ENCODE measurements at regions not wholly inside any gene's neighbourhood (a gene's known extent, or its start where the extent isn't known, plus 50 kb on each side); places are given as distances from the start of the nearest gene placed in this dataset.

DNA sequence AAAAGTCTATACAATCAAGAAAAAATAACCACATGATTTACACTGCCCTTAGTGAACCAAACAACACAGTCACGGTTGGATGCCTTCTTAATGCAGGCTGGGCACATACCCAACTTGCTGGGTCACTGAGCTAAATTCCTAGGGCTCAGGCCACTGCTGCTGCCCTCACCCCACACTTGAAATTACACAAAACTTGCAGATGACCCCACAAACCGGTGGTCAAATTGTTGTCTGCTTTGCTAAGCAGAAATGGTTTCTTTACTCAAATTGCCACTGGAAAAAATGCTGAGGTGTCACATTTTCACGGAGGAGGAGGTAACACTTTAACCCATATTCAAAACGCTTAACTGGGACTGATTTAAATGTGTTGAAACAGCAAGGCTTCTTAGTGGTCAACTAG lies 62.4 kb downstream of the HMHB1 start:
- H3K36me3 ChIP-seq (ENCODE audit: control insufficient read depth in 2 of 2, insufficient read depth in 1 of 2, low read length in 2 of 2), result no peaks in the 10 kb centered on the region
- TF ChIP-seq ZBTB48 (tag by site-specific recombination; IDR thresholded peaks at IDR 0.05), result peak; percentile 82
- no peak for TF ChIP-seq ZNF133 (tag by site-specific recombination; IDR thresholded peaks at IDR 0.05)
- no peak for TF ChIP-seq BCL11B (tag by site-specific recombination; IDR thresholded peaks at IDR 0.05; ENCODE audit: low read depth)
- H3K4me1 ChIP-seq (ENCODE audit: control insufficient read depth, insufficient read depth, low read length), result no peaks in the 10 kb centered on the region; the same call in 1 of the 2 replicates
- ChIA-PET POLR2A (no interaction called here), CTCF (no interaction called here)
- no peak overlapping the region for H3K27ac ChIP-seq (ENCODE audit: extremely low read depth, low read depth, low read length)
- H3K4me3 ChIP-seq (ENCODE audit: low read depth, low read length), result no peak overlapping the region
- no peaks in the 10 kb centered on the region for H3K9me3 ChIP-seq (ENCODE audit: control insufficient read depth, insufficient read depth, low read depth, low read length)

DNA sequence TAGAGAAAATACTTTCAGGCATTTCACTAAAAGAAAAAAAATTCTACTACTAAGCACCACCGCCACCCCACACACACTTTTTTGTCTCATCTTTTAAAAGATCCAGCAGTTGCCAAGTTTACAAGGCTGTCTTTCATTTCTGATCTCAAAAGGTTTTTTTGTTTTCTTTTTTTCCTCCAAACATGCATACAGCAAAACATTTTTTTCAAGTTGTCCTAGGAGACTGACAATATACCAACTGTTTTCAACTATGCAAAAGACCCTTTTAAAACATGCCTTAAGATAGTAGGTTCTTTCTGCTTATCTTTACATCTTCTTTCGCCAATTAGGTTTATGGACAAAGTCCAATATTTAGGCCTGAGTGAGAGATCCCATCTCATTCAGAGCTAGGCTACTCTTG lies 65.2 kb downstream of the HMHB1 start:
- CTCF ChIA-PET, result no interaction called here
- no peak for TF ChIP-seq HOXC10 (CRISPR knock-in tag; IDR thresholded peaks at IDR 0.05)
- no peak for TF ChIP-seq ZNF624 (tag by site-specific recombination; IDR thresholded peaks at IDR 0.05)
- TF ChIP-seq ZFP69B (tag by site-specific recombination; IDR thresholded peaks at IDR 0.05), result no peak
- no peak for TF ChIP-seq ZNF830 (tag by site-specific recombination; IDR thresholded peaks at IDR 0.05; ENCODE audit: low read depth)

DNA sequence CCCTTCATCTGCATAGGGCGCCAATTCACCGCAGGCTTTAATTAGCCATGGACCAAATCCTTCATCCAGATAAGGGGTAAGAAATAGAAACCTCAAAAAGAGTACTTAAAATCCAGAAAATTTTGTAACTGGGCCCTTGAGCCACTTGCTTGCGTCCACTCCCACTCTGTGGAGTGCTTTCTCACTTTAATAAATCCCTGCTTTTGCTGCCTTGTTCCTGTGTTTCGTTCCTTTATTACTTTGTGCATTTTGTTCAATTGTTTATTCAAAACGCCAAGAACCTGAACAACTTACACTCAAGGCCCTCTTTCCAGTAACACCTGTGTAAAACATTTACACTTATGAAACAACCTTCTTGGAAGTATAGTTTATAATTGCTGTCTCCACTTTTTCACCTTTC lies 66.5 kb downstream of the HMHB1 start:
- Histone ChIP-seq H3K4me1 (ENCODE audit: control insufficient read depth, insufficient read depth, low read length) (no peaks in the 10 kb centered on the region), H3K9me3 (ENCODE audit: control insufficient read depth, insufficient read depth, low read depth, low read length) (no peaks in the 10 kb centered on the region), H3K36me3 (ENCODE audit: control insufficient read depth in 2 of 2, insufficient read depth in 1 of 2, low read length in 2 of 2) (no peaks in the 10 kb centered on the region), H3K4me3 (ENCODE audit: low read depth, low read length) (no peak overlapping the region), H3K27ac (ENCODE audit: extremely low read depth, low read depth, low read length) (no peak overlapping the region)
- CTCF ChIA-PET, result interaction anchor here (1.0 kb wide), 1 partner anchor 11 kb away, joined by 4 read pairs; no protein-coding TSS in a partner anchor
- POLR2A ChIA-PET, result no interaction called here
- TF ChIP-seq ZNF202 (tag by site-specific recombination; IDR thresholded peaks at IDR 0.05; ENCODE audit: borderline replicate concordance) (no peak), ZNF274 (IDR thresholded peaks at IDR 0.05; ENCODE audit: low read length) (no peak), ZNF274 (tag by site-specific recombination; IDR thresholded peaks at IDR 0.05; ENCODE audit: borderline replicate concordance) (no peak), KLF8 (tag by site-specific recombination; IDR thresholded peaks at IDR 0.05) (no peak), ZBTB17 (tag by site-specific recombination; IDR thresholded peaks at IDR 0.05) (no peak)
- TF ChIP-seq, protein P1, sequence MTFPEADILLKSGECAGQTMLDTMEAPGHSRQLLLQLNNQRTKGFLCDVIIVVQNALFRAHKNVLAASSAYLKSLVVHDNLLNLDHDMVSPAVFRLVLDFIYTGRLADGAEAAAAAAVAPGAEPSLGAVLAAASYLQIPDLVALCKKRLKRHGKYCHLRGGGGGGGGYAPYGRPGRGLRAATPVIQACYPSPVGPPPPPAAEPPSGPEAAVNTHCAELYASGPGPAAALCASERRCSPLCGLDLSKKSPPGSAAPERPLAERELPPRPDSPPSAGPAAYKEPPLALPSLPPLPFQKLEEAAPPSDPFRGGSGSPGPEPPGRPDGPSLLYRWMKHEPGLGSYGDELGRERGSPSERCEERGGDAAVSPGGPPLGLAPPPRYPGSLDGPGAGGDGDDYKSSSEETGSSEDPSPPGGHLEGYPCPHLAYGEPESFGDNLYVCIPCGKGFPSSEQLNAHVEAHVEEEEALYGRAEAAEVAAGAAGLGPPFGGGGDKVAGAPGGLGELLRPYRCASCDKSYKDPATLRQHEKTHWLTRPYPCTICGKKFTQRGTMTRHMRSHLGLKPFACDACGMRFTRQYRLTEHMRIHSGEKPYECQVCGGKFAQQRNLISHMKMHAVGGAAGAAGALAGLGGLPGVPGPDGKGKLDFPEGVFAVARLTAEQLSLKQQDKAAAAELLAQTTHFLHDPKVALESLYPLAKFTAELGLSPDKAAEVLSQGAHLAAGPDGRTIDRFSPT (tag by site-specific recombination; IDR thresholded peaks at IDR 0.05), result no peak
- TF ChIP-seq, protein P2, sequence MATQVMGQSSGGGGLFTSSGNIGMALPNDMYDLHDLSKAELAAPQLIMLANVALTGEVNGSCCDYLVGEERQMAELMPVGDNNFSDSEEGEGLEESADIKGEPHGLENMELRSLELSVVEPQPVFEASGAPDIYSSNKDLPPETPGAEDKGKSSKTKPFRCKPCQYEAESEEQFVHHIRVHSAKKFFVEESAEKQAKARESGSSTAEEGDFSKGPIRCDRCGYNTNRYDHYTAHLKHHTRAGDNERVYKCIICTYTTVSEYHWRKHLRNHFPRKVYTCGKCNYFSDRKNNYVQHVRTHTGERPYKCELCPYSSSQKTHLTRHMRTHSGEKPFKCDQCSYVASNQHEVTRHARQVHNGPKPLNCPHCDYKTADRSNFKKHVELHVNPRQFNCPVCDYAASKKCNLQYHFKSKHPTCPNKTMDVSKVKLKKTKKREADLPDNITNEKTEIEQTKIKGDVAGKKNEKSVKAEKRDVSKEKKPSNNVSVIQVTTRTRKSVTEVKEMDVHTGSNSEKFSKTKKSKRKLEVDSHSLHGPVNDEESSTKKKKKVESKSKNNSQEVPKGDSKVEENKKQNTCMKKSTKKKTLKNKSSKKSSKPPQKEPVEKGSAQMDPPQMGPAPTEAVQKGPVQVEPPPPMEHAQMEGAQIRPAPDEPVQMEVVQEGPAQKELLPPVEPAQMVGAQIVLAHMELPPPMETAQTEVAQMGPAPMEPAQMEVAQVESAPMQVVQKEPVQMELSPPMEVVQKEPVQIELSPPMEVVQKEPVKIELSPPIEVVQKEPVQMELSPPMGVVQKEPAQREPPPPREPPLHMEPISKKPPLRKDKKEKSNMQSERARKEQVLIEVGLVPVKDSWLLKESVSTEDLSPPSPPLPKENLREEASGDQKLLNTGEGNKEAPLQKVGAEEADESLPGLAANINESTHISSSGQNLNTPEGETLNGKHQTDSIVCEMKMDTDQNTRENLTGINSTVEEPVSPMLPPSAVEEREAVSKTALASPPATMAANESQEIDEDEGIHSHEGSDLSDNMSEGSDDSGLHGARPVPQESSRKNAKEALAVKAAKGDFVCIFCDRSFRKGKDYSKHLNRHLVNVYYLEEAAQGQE (tag by site-specific recombination; IDR thresholded peaks at IDR 0.05), result no peak

More for the DNA sequence above, 65.2 kb downstream of the HMHB1 start:
- Histone ChIP-seq H3K36me3 (ENCODE audit: control insufficient read depth in 2 of 2, insufficient read depth in 1 of 2, low read length in 2 of 2) (no peaks in the 10 kb centered on the region), H3K27ac (ENCODE audit: extremely low read depth, low read depth, low read length) (no peak overlapping the region), H3K4me1 (ENCODE audit: control insufficient read depth, insufficient read depth, low read length) (no peaks in the 10 kb centered on the region), H3K9me3 (ENCODE audit: control insufficient read depth, insufficient read depth, low read depth, low read length) (no peaks in the 10 kb centered on the region), H3K4me3 (ENCODE audit: low read depth, low read length) (no peak overlapping the region)
- POLR2A ChIA-PET, result no interaction called here
